HFFc6 (cell line): ENCODE measurements at regions not wholly inside any gene's neighbourhood (a gene's known extent, or its start where the extent isn't known, plus 50 kb on each side); places are given as distances from the start of the nearest gene placed in this dataset.

Experiments
- DNase-seq: peaks from one replicate; pipeline ENCODE4 v3.0.0-alpha.2; 2018
- H3K27ac Mint-ChIP-seq: 2 replicates; pipeline ENCODE4 v1.8.0; 2020; ENCODE audit warnings: mild to moderate bottlenecking, mixed read lengths
- H3K27me3 Mint-ChIP-seq: 2 replicates; pipeline ENCODE4 v1.8.0; 2021; ENCODE audit warnings: mild to moderate bottlenecking, moderate library complexity, mixed read lengths; ENCODE audit not compliant: insufficient read depth
- H3K36me3 Mint-ChIP-seq: 2 replicates; pipeline ENCODE4 v1.8.0; 2021; ENCODE audit warnings: low read depth, mixed read lengths
- H3K4me1 Mint-ChIP-seq: 2 replicates; pipeline ENCODE4 v1.8.0; 2020; ENCODE audit warnings: low read depth, mixed read lengths
- H3K4me3 Mint-ChIP-seq: 2 replicates; pipeline ENCODE4 v1.8.0; 2020; ENCODE audit warnings: mild to moderate bottlenecking, moderate library complexity, mixed read lengths
- H3K9me3 Mint-ChIP-seq: 2 replicates; pipeline ENCODE4 v1.8.0; 2020; ENCODE audit warnings: mild to moderate bottlenecking, mixed read lengths
- TF ChIP-seq, protein P1 (sequence below): fragments of 200-600 bp; sonication (generic); IDR thresholded peaks from 2 replicates; pipeline ENCODE4 v1.5.0; 2021; ENCODE audit warnings: antibody characterized with exemption, mild to moderate bottlenecking

DNA sequence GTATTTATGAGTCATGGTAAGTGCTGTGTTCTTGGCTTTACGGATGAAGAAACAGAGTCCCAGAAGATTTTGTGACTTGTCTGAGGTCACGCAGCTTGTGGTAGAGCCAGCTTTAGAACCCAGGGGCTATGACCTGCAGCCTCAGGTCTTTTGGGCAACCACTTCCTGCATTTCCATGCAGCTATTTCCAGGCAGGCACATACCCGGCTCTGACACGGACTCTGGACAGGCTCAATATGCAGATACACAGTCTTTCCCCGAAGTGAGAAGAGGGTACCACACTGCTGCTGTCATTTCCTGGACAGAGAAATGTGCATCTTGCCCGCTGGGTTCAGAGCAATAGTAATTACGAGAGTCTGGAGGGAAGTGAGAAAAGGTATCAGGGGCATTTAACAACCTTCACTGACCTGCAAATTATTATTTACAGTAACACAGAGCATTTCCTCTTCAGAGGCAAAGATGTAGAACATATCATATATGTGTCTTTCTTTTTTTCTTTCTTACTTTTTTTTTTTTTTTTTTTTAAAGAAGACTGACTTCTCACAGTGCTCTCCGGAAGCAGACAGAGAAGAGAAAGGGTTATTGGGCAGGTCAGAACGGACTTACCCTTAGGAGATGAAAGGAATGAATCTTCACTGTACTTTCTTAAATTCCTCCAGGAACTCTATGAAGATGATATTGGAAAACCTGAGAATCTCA is 185.1 kb downstream of the CLIC5 start:
- TF ChIP-seq, protein P1, sequence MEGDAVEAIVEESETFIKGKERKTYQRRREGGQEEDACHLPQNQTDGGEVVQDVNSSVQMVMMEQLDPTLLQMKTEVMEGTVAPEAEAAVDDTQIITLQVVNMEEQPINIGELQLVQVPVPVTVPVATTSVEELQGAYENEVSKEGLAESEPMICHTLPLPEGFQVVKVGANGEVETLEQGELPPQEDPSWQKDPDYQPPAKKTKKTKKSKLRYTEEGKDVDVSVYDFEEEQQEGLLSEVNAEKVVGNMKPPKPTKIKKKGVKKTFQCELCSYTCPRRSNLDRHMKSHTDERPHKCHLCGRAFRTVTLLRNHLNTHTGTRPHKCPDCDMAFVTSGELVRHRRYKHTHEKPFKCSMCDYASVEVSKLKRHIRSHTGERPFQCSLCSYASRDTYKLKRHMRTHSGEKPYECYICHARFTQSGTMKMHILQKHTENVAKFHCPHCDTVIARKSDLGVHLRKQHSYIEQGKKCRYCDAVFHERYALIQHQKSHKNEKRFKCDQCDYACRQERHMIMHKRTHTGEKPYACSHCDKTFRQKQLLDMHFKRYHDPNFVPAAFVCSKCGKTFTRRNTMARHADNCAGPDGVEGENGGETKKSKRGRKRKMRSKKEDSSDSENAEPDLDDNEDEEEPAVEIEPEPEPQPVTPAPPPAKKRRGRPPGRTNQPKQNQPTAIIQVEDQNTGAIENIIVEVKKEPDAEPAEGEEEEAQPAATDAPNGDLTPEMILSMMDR, result no peak
- Mint-ChIP-seq H3K4me1 (peaks cover 10% of the 10 kb centered on the region), H3K9me3 (no peaks in the 10 kb centered on the region), H3K36me3 (no peaks in the 10 kb centered on the region), H3K4me3 (no peak overlapping the region), H3K27ac (no peak overlapping the region), H3K27me3 (peaks cover 20% of the 10 kb centered on the region)
- DNase-seq, result no peak

DNA sequence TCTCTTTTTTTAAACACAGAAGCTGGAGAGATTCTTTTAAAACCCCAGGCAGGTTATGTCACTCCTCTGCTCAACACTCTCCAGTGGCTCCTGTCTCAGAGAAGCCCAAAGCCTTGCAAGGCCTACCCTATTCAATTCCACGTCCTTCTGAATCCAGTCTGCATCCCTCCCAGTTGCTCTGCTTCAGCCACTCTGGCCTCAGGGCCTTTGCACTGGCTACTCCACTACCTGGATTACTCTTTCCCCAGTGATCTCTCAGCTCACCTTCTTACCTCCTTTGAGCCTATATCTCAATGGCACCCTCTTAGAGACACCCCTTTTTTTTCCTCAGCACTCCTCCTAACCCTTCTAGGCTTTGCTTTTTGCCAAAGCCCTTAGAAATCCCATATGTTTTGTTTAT is 185.8 kb downstream of the CLIC5 start:
- no peak overlapping the region for H3K4me3 Mint-ChIP-seq
- H3K27ac Mint-ChIP-seq, result no peak overlapping the region
- H3K4me1 Mint-ChIP-seq, result peaks cover 10% of the 10 kb centered on the region
- no peak for DNase-seq
- TF ChIP-seq, protein P1, result no peak
- no peaks in the 10 kb centered on the region for H3K36me3 Mint-ChIP-seq
- H3K9me3 Mint-ChIP-seq, result no peaks in the 10 kb centered on the region
- peaks cover 20% of the 10 kb centered on the region for H3K27me3 Mint-ChIP-seq

DNA sequence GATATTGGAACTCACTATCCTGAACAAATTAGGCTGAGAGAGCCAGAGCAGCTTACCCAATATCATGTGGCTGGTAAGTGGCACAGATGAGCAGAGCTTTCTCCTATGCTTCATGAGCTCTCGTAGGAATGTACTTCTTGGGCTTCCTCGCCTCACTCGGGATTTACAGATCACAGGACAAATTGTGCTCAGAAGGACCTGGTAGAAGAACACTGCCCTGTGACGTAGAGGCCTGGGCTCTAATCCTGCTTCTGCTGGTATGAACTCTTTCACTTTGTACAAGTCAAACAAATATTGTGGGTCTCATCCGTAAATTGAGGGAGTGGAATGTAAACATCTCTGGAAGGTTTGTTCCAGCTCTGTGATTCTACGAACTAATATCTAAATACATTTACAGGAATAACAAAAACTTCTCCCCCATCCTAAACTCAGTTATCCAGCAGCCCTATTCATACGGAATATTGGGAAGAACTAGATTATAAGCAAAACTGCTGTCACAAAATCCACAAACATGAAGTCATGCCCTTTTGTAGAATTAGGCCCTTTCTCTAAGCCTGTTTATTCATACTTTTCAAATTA is 187.6 kb downstream of the CLIC5 start:
- H3K27me3 Mint-ChIP-seq, result peaks cover 27% of the 10 kb centered on the region
- peaks cover 10% of the 10 kb centered on the region for H3K4me1 Mint-ChIP-seq
- H3K4me3 Mint-ChIP-seq, result no peak overlapping the region
- DNase-seq, result no peak
- TF ChIP-seq, protein P1, result no peak
- no peak overlapping the region for H3K27ac Mint-ChIP-seq
- no peaks in the 10 kb centered on the region for H3K9me3 Mint-ChIP-seq
- H3K36me3 Mint-ChIP-seq, result no peaks in the 10 kb centered on the region

DNA sequence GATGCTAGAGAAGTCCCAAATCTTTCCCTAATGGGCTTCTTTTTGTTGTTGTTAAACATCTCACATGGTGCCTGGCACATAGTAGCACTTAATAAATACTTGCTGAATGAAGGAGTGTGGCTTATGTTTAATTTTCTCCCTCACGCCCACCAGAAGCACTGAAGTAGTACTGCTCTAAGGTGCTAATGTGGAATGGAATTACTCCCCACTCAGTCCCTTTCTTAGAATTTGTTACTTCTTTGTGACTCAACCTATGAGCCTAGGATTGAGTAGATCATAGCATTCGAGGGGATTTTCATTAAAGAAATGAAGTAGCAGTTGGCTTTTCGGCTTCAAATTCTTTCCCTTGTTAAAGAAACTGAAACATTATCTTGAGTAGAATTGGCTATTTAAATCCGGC is 192.8 kb downstream of the CLIC5 start:
- Mint-ChIP-seq H3K27ac (no peak overlapping the region), H3K36me3 (no peaks in the 10 kb centered on the region), H3K4me1 (no peaks in the 10 kb centered on the region), H3K9me3 (no peaks in the 10 kb centered on the region), H3K27me3 (peaks cover 23% of the 10 kb centered on the region), H3K4me3 (no peak overlapping the region)
- no peak for DNase-seq
- TF ChIP-seq, protein P1, result no peak

DNA sequence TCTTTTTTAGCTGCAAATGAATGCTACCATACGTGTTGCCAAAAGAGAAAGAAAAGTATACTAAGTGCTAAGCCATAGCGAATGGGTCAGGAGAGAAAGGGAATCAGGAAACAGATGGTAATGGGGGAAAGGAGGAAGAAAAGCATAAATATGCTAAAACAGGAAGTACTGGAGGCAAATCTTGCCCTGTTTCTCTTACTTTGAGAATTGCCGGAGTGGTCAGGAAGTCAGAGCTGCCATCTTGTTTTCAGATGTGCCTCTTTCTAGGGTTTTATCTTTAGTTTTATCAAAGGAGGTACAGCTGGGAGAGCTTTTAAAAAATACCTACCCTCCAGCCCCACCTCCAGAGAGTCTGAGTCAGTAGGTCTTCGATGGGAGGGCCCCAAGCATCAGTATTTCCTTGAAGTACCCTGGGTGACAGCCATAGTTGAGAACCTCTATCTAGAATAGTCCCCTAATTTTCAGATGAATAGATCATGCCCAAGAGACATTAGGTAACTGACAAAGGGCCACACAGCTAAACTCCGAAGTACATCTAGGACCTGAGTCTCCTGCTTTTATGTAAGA is 193.3 kb downstream of the CLIC5 start:
- no peak for DNase-seq
- Mint-ChIP-seq H3K9me3 (no peaks in the 10 kb centered on the region), H3K4me3 (no peak overlapping the region), H3K27ac (no peak overlapping the region), H3K36me3 (no peaks in the 10 kb centered on the region), H3K27me3 (peaks cover 23% of the 10 kb centered on the region), H3K4me1 (peaks cover 3% of the 10 kb centered on the region)
- TF ChIP-seq, protein P1, result no peak
